Skeletal muscle cell (primary cell): ENCODE measurements at regions not wholly inside any gene's neighbourhood (a gene's known extent, or its start where the extent isn't known, plus 50 kb on each side); places are given as distances from the start of the nearest gene placed in this dataset.
A peak's percentile ranks its signal among the peaks of the same experiment; 100 is the strongest.

Experiments
- DNase-seq: peaks from one replicate; pipeline ENCODE4 v3.0.0-alpha.2; 2010; ENCODE audit warnings: low read depth
- H3K4me3 ChIP-seq: 2 replicates; pipeline ENCODE4 v1.5.1; 2011; ENCODE audit warnings: low read depth, mild to moderate bottlenecking, control low read depth, low read length, moderate library complexity

- DNase-seq: no peak
- no peak overlapping the region for H3K4me3 ChIP-seq
Measured at GRCh38 chr11:15772981-15773380, 583.4 kb downstream of the SOX6 start.

- DNase-seq: no peak
- no peak overlapping the region for H3K4me3 ChIP-seq
Measured at GRCh38 chr11:15773476-15774387, 582.6 kb downstream of the SOX6 start.

- DNase-seq: no peak
- H3K4me3 ChIP-seq: no peak overlapping the region
Measured at GRCh38 chr11:15774388-15774939, 581.9 kb downstream of the SOX6 start.

GRCh38 chr11:15775015-15775541 lies 581.3 kb downstream of the SOX6 start:
- DNase-seq: no peak
- H3K4me3 ChIP-seq: no peak overlapping the region

GRCh38 chr11:15775797-15776196 lies 580.5 kb downstream of the SOX6 start:
- DNase-seq: no peak
- H3K4me3 ChIP-seq: no peak overlapping the region

- H3K4me3 ChIP-seq: no peak overlapping the region
- no peak for DNase-seq
Measured at GRCh38 chr11:15776366-15776765, 580.0 kb downstream of the SOX6 start.

- DNase-seq: no peak
- no peak overlapping the region for H3K4me3 ChIP-seq
Measured at GRCh38 chr11:15779518-15779917, 576.8 kb downstream of the SOX6 start.

- no peak for DNase-seq
- H3K4me3 ChIP-seq: no peak overlapping the region
Measured at GRCh38 chr11:15780382-15780781, 576.0 kb downstream of the SOX6 start.

- no peak for DNase-seq
Measured at GRCh38 chr11:15780837-15781236, 575.5 kb downstream of the SOX6 start.

GRCh38 chr11:15783619-15784018 lies 572.7 kb downstream of the SOX6 start:
- no peak overlapping the region for H3K4me3 ChIP-seq
- no peak for DNase-seq

More at GRCh38 chr11:15780837-15781236, 575.5 kb downstream of the SOX6 start:
- H3K4me3 ChIP-seq: no peak overlapping the region

- H3K4me3 ChIP-seq: no peak overlapping the region
- DNase-seq: peak; percentile 77
Measured at GRCh38 chr11:15793043-15793996, 563.0 kb downstream of the SOX6 start.

- no peak overlapping the region for H3K4me3 ChIP-seq
- DNase-seq: no peak
Measured at GRCh38 chr11:15794361-15795150, 561.8 kb downstream of the SOX6 start.

- no peak for DNase-seq
- H3K4me3 ChIP-seq: no peak overlapping the region
Measured at GRCh38 chr11:15795378-15795777, 561.0 kb downstream of the SOX6 start.

- DNase-seq: peak; percentile 80
- no peak overlapping the region for H3K4me3 ChIP-seq
Measured at GRCh38 chr11:15800111-15800800, 556.1 kb downstream of the SOX6 start.

GRCh38 chr11:15801126-15801525 lies 555.2 kb downstream of the SOX6 start:
- H3K4me3 ChIP-seq: no peak overlapping the region
- no peak for DNase-seq

- H3K4me3 ChIP-seq: no peak overlapping the region
- no peak for DNase-seq
Measured at GRCh38 chr11:15801616-15802015, 554.7 kb downstream of the SOX6 start.

- DNase-seq: no peak
- H3K4me3 ChIP-seq: no peak overlapping the region
Measured at GRCh38 chr11:15805726-15806125, 550.6 kb downstream of the SOX6 start.

GRCh38 chr11:15806217-15806616 lies 550.1 kb downstream of the SOX6 start:
- no peak for DNase-seq
- H3K4me3 ChIP-seq: no peak overlapping the region
